NOMO-1 treated with dmso at 0.1 percent for 144 hours (cell line): ENCODE measurements at regions not wholly inside any gene's neighbourhood (a gene's known extent, or its start where the extent isn't known, plus 50 kb on each side); places are given as distances from the start of the nearest gene placed in this dataset.

Experiments
- DNase-seq: peaks from one replicate; lab custom pipeline; 2025; ENCODE audit not compliant: unreplicated experiment; lab: John Stamatoyannopoulos, UW

- DNase-seq = no peak
These were observed 872.1 kb upstream of the GJE1 start for GRCh38 chr6:141260627-141261015.

- DNase-seq = no peak
These were observed 872.9 kb upstream of the GJE1 start for GRCh38 chr6:141259807-141260206.

GRCh38 chr6:141259091-141259490 lies 873.6 kb upstream of the GJE1 start:
- no peak for DNase-seq

GRCh38 chr6:141258516-141258915 lies 874.2 kb upstream of the GJE1 start:
- no peak for DNase-seq

GRCh38 chr6:141254336-141254735 lies 878.4 kb upstream of the GJE1 start:
- no peak for DNase-seq

GRCh38 chr6:141252828-141253608 lies 879.7 kb upstream of the GJE1 start:
- DNase-seq = no peak

GRCh38 chr6:141251286-141251685 lies 881.4 kb upstream of the GJE1 start:
- DNase-seq = no peak

GRCh38 chr6:141248021-141248799 lies 884.5 kb upstream of the GJE1 start:
- no peak for DNase-seq

GRCh38 chr6:141244366-141244765 lies 888.4 kb upstream of the GJE1 start:
- DNase-seq = no peak

- DNase-seq = no peak
These were observed 889.8 kb upstream of the GJE1 start for GRCh38 chr6:141242957-141243356.

- no peak for DNase-seq
These were observed 903.4 kb upstream of the GJE1 start for GRCh38 chr6:141229296-141229695.

- DNase-seq = no peak
These were observed 914.1 kb upstream of the GJE1 start for GRCh38 chr6:141218583-141218982.

GRCh38 chr6:141216726-141217125 lies 916.0 kb upstream of the GJE1 start:
- no peak for DNase-seq

GRCh38 chr6:141212296-141212695 lies 920.4 kb upstream of the GJE1 start:
- no peak for DNase-seq

GRCh38 chr6:141211845-141212244 lies 920.9 kb upstream of the GJE1 start:
- DNase-seq = no peak

GRCh38 chr6:141210901-141211300 lies 921.8 kb upstream of the GJE1 start:
- DNase-seq = no peak

GRCh38 chr6:141209890-141210289 lies 922.8 kb upstream of the GJE1 start:
- DNase-seq = no peak

- no peak for DNase-seq
These were observed 924.6 kb upstream of the GJE1 start for GRCh38 chr6:141208101-141208500.

GRCh38 chr6:141203902-141204575 lies 928.7 kb upstream of the GJE1 start:
- DNase-seq = no peak

- DNase-seq = no peak
These were observed 930.1 kb upstream of the GJE1 start for GRCh38 chr6:141202626-141203025.

GRCh38 chr6:141199074-141199473 lies 933.7 kb upstream of the GJE1 start:
- DNase-seq = no peak
